ENCODE measurements at regions not wholly inside any gene's neighbourhood (a gene's known extent, or its start where the extent isn't known, plus 50 kb on each side); places are given as distances from the start of the nearest gene placed in this dataset.

- no peak for TF ChIP-seq CTCF (conservative IDR thresholded peaks at IDR 0.05; ENCODE audit: low read depth in 2 of 2)
- TF ChIP-seq EZH2 (IDR thresholded peaks at IDR 0.05; ENCODE audit: low read depth, unreplicated experiment): no peak
- TF ChIP-seq NANOG (IDR thresholded peaks at IDR 0.05; ENCODE audit: borderline replicate concordance): no peak
- no peak for TF ChIP-seq ZNF114 (CRISPR knock-in tag; IDR thresholded peaks at IDR 0.05)
- TF ChIP-seq REST (IDR thresholded peaks at IDR 0.05; ENCODE audit: unreplicated experiment): no peak
- no peak for TF ChIP-seq ZNF331 (CRISPR knock-in tag; IDR thresholded peaks at IDR 0.05; ENCODE audit: low read depth)
- no peak for TF ChIP-seq ETS1 (IDR thresholded peaks at IDR 0.05)
These were observed 104.4 kb upstream of the KHDRBS2 start (continued) for GRCh38 chr6:62390401-62390800.

GRCh38 chr6:62371453-62372210 is 85.6 kb upstream of the KHDRBS2 start:
- Histone ChIP-seq H3K36me3 (ENCODE audit: insufficient read depth) (no peaks in the 10 kb centered on the region), H3F3A (replicated peaks; ENCODE audit: low read depth) (no peaks in the 10 kb centered on the region), H3K4me1 (ENCODE audit: insufficient read depth) (no peaks in the 10 kb centered on the region), H3K79me2 (replicated peaks; ENCODE audit: insufficient read depth) (no peaks in the 10 kb centered on the region), H3K4me3 (no peak overlapping the region), H3K27ac (ENCODE audit: low read depth) (no peak overlapping the region), H3K27me3 (ENCODE audit: insufficient read depth) (no peaks in the 10 kb centered on the region), H3K9me2 (ENCODE audit: insufficient read depth) (0 out of 2 replicates have a peak, but pooled peaks cover 4% of the 10 kb centered on the region), H2AFZ (no peak overlapping the region), H4K20me1 (replicated peaks; ENCODE audit: insufficient read depth) (no peaks in the 10 kb centered on the region), H3K4me2 (no peak overlapping the region)
- DNase-seq (ENCODE audit: low spot score) (peak; percentile 29), ATAC-seq (no peak)
- Mint-ChIP-seq H3K36me3 (ENCODE audit: low read depth) (no peaks in the 10 kb centered on the region), H3K27me3 (ENCODE audit: insufficient read depth, low read depth, poor library complexity) (no peaks in the 10 kb centered on the region), H3K9me3 (peaks cover 3% of the 10 kb centered on the region; the same call in 1 of the 3 replicates), H3K27ac (no peak overlapping the region), H3K4me1 (peaks cover 3% of the 10 kb centered on the region), H3K4me3 (no peak overlapping the region)
- no peak for TF ChIP-seq EZH2 (IDR thresholded peaks at IDR 0.05; ENCODE audit: low read depth, unreplicated experiment)
- TF ChIP-seq CREB1 (CRISPR knock-in tag; IDR thresholded peaks at IDR 0.05; ENCODE audit: low read depth): no peak
- no peak for TF ChIP-seq ZNF331 (CRISPR knock-in tag; IDR thresholded peaks at IDR 0.05; ENCODE audit: low read depth)
- no peak for TF ChIP-seq STAT1 (IDR thresholded peaks at IDR 0.05; ENCODE audit: unreplicated experiment)
- TF ChIP-seq POLR2AphosphoS5 (IDR thresholded peaks at IDR 0.05; ENCODE audit: low read depth): no peak
- no peak for TF ChIP-seq ZNF462 (CRISPR knock-in tag; IDR thresholded peaks at IDR 0.05)
- TF ChIP-seq JUNB (IDR thresholded peaks at IDR 0.05; ENCODE audit: unreplicated experiment): no peak

All from GM23338 (cell line).